DOHH2 (cell line): ENCODE measurements at regions not wholly inside any gene's neighbourhood (a gene's known extent, or its start where the extent isn't known, plus 50 kb on each side); places are given as distances from the start of the nearest gene placed in this dataset.
"Not testable (repeated sequence)": the region's sequence is repeated elsewhere in the genome, so short reads cannot be mapped to it uniquely, and the experiment has no call there.

Experiments
- H3F3A ChIP-seq: fragments of 200-600 bp; sonication (generic), shearing (Covaris generic); 2 replicates; pipeline ENCODE4 v1.6.0; 2016; ENCODE audit warnings: antibody characterized with exemption, mild to moderate bottlenecking; ENCODE audit not compliant: control insufficient read depth, insufficient read depth
- H3K27ac ChIP-seq: fragments of 200-600 bp; sonication (generic); 2 replicates; pipeline ENCODE4 v1.5.1; 2014; ENCODE audit warnings: low read depth, mild to moderate bottlenecking, low read length, moderate library complexity
- H3K27me3 ChIP-seq: fragments of 200-600 bp; sonication (generic); 2 replicates; pipeline ENCODE4 v1.6.1; 2014; ENCODE audit warnings: mild to moderate bottlenecking, low read length, mixed read lengths; ENCODE audit not compliant: control insufficient read depth
- H3K36me3 ChIP-seq: fragments of 200-600 bp; sonication (generic); 2 replicates; pipeline ENCODE4 v1.6.1; 2014; ENCODE audit warnings: mild to moderate bottlenecking, low read length, moderate library complexity, mixed read lengths; ENCODE audit not compliant: control insufficient read depth
- H3K4me1 ChIP-seq: fragments of 200-600 bp; sonication (generic); 2 replicates; pipeline ENCODE4 v1.6.1; 2014; ENCODE audit warnings: mild to moderate bottlenecking, low read length, mixed read lengths; ENCODE audit not compliant: control insufficient read depth
- H3K4me2 ChIP-seq: fragments of 200-600 bp; sonication (generic); 2 replicates; pipeline ENCODE4 v1.6.0; 2014; ENCODE audit warnings: mild to moderate bottlenecking, low read length, moderate library complexity
- H3K4me3 ChIP-seq: fragments of 200-600 bp; sonication (generic); 2 replicates; pipeline ENCODE4 v1.5.1; 2014; ENCODE audit warnings: mild to moderate bottlenecking, low read length, mixed read lengths
- H3K79me2 ChIP-seq: fragments of 200-600 bp; sonication (generic); 2 replicates; pipeline ENCODE4 v1.6.1; 2014; ENCODE audit warnings: mild to moderate bottlenecking, low read length, mixed read lengths; ENCODE audit not compliant: control insufficient read depth
- H3K9me2 ChIP-seq: fragments of 200-600 bp; sonication (generic); replicated peaks from 2 replicates; pipeline ENCODE4 v1.6.1; 2014; ENCODE audit warnings: mild to moderate bottlenecking, low read length, mixed read lengths; ENCODE audit not compliant: control insufficient read depth
- H3K9me3 ChIP-seq: fragments of 200-600 bp; sonication (generic); 2 replicates; pipeline ENCODE4 v1.6.1; 2014; ENCODE audit warnings: antibody characterized with exemption, low read length, mixed read lengths; ENCODE audit not compliant: control insufficient read depth, insufficient read depth
- H4K20me1 ChIP-seq: fragments of 200-600 bp; sonication (generic); 2 replicates; pipeline ENCODE4 v1.6.0; 2014; ENCODE audit warnings: low read depth, mild to moderate bottlenecking, antibody characterized with exemption, low read length, moderate library complexity; ENCODE audit not compliant: control insufficient read depth, insufficient read depth
- CTCF ChIP-seq: fragments of 200-600 bp; sonication (generic); IDR thresholded peaks from one replicate; pipeline ENCODE4 v1.5.1; 2014; ENCODE audit warnings: antibody characterized with exemption, mild to moderate bottlenecking, low read depth, low read length; ENCODE audit not compliant: poor library complexity, severe bottlenecking
- EZH2phosphoT487 ChIP-seq: fragments of 200-600 bp; sonication (generic); IDR thresholded peaks from 2 replicates; pipeline ENCODE4 v1.6.1; 2017; ENCODE audit warnings: borderline replicate concordance, mild to moderate bottlenecking, antibody characterized with exemption, low read length, moderate library complexity, mixed read lengths

GRCh38 chr10:117483056-117483590 is 59.4 kb upstream of the EMX2 start:
- Histone ChIP-seq H3K27ac (no peak overlapping the region), H3K4me1 (peaks cover 15% of the 10 kb centered on the region), H4K20me1 (no peaks in the 10 kb centered on the region), H3K9me2 (no peaks in the 10 kb centered on the region), H3K27me3 (no peaks in the 10 kb centered on the region), H3F3A (no peaks in the 10 kb centered on the region), H3K79me2 (no peaks in the 10 kb centered on the region), H3K36me3 (no peaks in the 10 kb centered on the region), H3K9me3 (no peaks in the 10 kb centered on the region), H3K4me2 (no peak overlapping the region), H3K4me3 (no peak overlapping the region)
- TF ChIP-seq CTCF: no peak
- no peak for TF ChIP-seq EZH2phosphoT487

GRCh38 chr10:117481011-117481410 is 61.5 kb upstream of the EMX2 start:
- H3K79me2 ChIP-seq, H3K4me2 ChIP-seq, H3K9me2 ChIP-seq, H3F3A ChIP-seq, H3K9me3 ChIP-seq, H3K36me3 ChIP-seq, H3K27me3 ChIP-seq, H3K27ac ChIP-seq, H4K20me1 ChIP-seq, H3K4me3 ChIP-seq: not testable (repeated sequence)
- H3K4me1 ChIP-seq: peaks cover 28% of the 10 kb centered on the region

- Histone ChIP-seq H3K27ac (no peak overlapping the region), H3F3A (no peaks in the 10 kb centered on the region), H3K4me2 (no peak overlapping the region), H3K4me1 (peaks cover 28% of the 10 kb centered on the region), H3K9me2 (no peaks in the 10 kb centered on the region), H3K9me3 (peaks cover 3% of the 10 kb centered on the region; the same call in 1 of the 2 replicates), H3K79me2 (no peaks in the 10 kb centered on the region), H3K4me3 (no peak overlapping the region), H3K27me3 (no peaks in the 10 kb centered on the region), H4K20me1 (no peaks in the 10 kb centered on the region), H3K36me3 (no peaks in the 10 kb centered on the region)
- TF ChIP-seq CTCF (no peak), EZH2phosphoT487 (no peak)
These were observed 62.4 kb upstream of the EMX2 start for GRCh38 chr10:117480097-117480496.

- H3K9me3 ChIP-seq: peaks cover 3% of the 10 kb centered on the region; the same call in 1 of the 2 replicates
- no peak overlapping the region for H3K4me2 ChIP-seq
These were observed 64.4 kb upstream of the EMX2 start for GRCh38 chr10:117477961-117478670.

More at GRCh38 chr10:117477961-117478670, 64.4 kb upstream of the EMX2 start:
- Histone ChIP-seq H3K4me1 (peaks cover 28% of the 10 kb centered on the region), H3K9me2 (no peaks in the 10 kb centered on the region), H4K20me1 (no peaks in the 10 kb centered on the region), H3K4me3 (no peak overlapping the region), H3K36me3 (no peaks in the 10 kb centered on the region), H3K27me3 (no peaks in the 10 kb centered on the region), H3K27ac (no peak overlapping the region), H3F3A (no peaks in the 10 kb centered on the region), H3K79me2 (no peaks in the 10 kb centered on the region)
- no peak for TF ChIP-seq EZH2phosphoT487
- no peak for TF ChIP-seq CTCF
